Mesendoderm (in vitro differentiated cells): ENCODE measurements at regions not wholly inside any gene's neighbourhood (a gene's known extent, or its start where the extent isn't known, plus 50 kb on each side); places are given as distances from the start of the nearest gene placed in this dataset.

Source experiments
- DNase-seq: peaks from one replicate; pipeline ENCODE4 v3.0.0; 2013
- H2AK5ac ChIP-seq: 2 replicates; pipeline ENCODE4 v1.6.1; 2013; ENCODE audit warnings: low read length, inconsistent platforms
- H2BK120ac ChIP-seq: 2 replicates; pipeline ENCODE4 v1.6.1; 2013; ENCODE audit warnings: low read depth, mild to moderate bottlenecking, low read length, moderate library complexity, mixed read lengths
- H2BK15ac ChIP-seq: replicated peaks from 2 replicates; pipeline ENCODE4 v1.6.1; 2013; ENCODE audit warnings: low read depth, mild to moderate bottlenecking, moderate library complexity
- H2BK5ac ChIP-seq: 2 replicates; pipeline ENCODE4 v1.6.1; 2013; ENCODE audit warnings: low read length, inconsistent platforms
- H3K18ac ChIP-seq: 2 replicates; pipeline ENCODE4 v1.6.1; 2013; ENCODE audit warnings: mild to moderate bottlenecking, low read length, mixed read lengths
- H3K23ac ChIP-seq: one replicate; pipeline ENCODE4 v1.6.1; 2013; ENCODE audit warnings: low read length
- H3K27ac ChIP-seq: 2 replicates; pipeline ENCODE4 v1.5.1; 2013; ENCODE audit warnings: low read depth, mild to moderate bottlenecking, inconsistent platforms, low read length, moderate library complexity
- H3K27me3 ChIP-seq: 2 replicates; pipeline ENCODE4 v1.6.1; 2013; ENCODE audit warnings: low read length, control low read depth, mild to moderate bottlenecking, inconsistent platforms; ENCODE audit not compliant: insufficient read depth, poor library complexity
- H3K36me3 ChIP-seq: 2 replicates; pipeline ENCODE4 v1.6.1; 2013; ENCODE audit warnings: low read length, inconsistent platforms; ENCODE audit not compliant: control insufficient read depth, insufficient read depth
- H3K4ac ChIP-seq: one replicate; pipeline ENCODE4 v1.6.1; 2013; ENCODE audit warnings: low read depth, mild to moderate bottlenecking, low read length, moderate library complexity
- H3K4me1 ChIP-seq: 2 replicates; pipeline ENCODE4 v1.6.1; 2013; ENCODE audit warnings: low read depth, low read length, inconsistent platforms; ENCODE audit not compliant: control insufficient read depth
- H3K4me2 ChIP-seq: 2 replicates; pipeline ENCODE4 v1.6.1; 2013; ENCODE audit warnings: low read length
- H3K4me3 ChIP-seq: 2 replicates; pipeline ENCODE4 v1.5.1; 2013; ENCODE audit warnings: mild to moderate bottlenecking, low read length
- H3K56ac ChIP-seq: one replicate; pipeline ENCODE4 v1.6.1; 2013; ENCODE audit warnings: low read length
- H3K79me1 ChIP-seq: 2 replicates; pipeline ENCODE4 v1.6.1; 2013; ENCODE audit warnings: low read length, inconsistent platforms
- H3K79me2 ChIP-seq: 2 replicates; pipeline ENCODE4 v1.6.1; 2013; ENCODE audit warnings: mild to moderate bottlenecking, low read length; ENCODE audit not compliant: control insufficient read depth, insufficient read depth
- H3K9ac ChIP-seq: 2 replicates; pipeline ENCODE4 v1.6.1; 2013; ENCODE audit warnings: low read length, inconsistent platforms
- H4K5ac ChIP-seq: one replicate; pipeline ENCODE4 v1.6.1; 2013; ENCODE audit warnings: low read length
- H4K8ac ChIP-seq: one replicate; pipeline ENCODE4 v1.6.1; 2013; ENCODE audit warnings: low read depth, mild to moderate bottlenecking, control low read depth, low read length, moderate library complexity
- WGBS: extraction: QIAGEN DNeasy Blood & Tissue Kit; methylation state at CpG from one replicate; pipeline ENCODE4 v1.1.7; 2013; ENCODE audit warnings: low lambda C conversion rate, missing lambda C conversion rate; ENCODE audit not compliant: insufficient coverage; ENCODE audit errors: extremely low coverage; 5-methylcytosine and 5-hydroxymethylcytosine counted together

GRCh38 chr3:40658305-40658704, 133.5 kb downstream of the ZNF621 start:
- no peaks in the 10 kb centered on the region for H3K4me1 ChIP-seq

GRCh38 chr3:40660554-40660953, 135.8 kb downstream of the ZNF621 start:
- Histone ChIP-seq H3K27me3 (no peaks in the 10 kb centered on the region), H3K79me1 (no peaks in the 10 kb centered on the region), H2BK5ac (no peak overlapping the region), H3K27ac (no peak overlapping the region), H3K18ac (no peak overlapping the region), H3K4me1 (no peaks in the 10 kb centered on the region), H4K5ac (no peak overlapping the region), H3K79me2 (no peaks in the 10 kb centered on the region), H3K36me3 (no peaks in the 10 kb centered on the region), H3K4ac (no peak overlapping the region), H3K56ac (no peak overlapping the region), H3K4me2 (no peak overlapping the region), H3K23ac (no peak overlapping the region), H2BK15ac (no peak overlapping the region), H3K9ac (no peak overlapping the region), H4K8ac (no peak overlapping the region), H2AK5ac (no peak overlapping the region), H3K4me3 (no peak overlapping the region), H2BK120ac (no peak overlapping the region)
- DNase-seq = peak; percentile 16
- no CpG with 5 or more reads among the region's 1 CpG for WGBS

More at GRCh38 chr3:40658305-40658704, 133.5 kb downstream of the ZNF621 start:
- Histone ChIP-seq H3K79me2 (no peaks in the 10 kb centered on the region), H2BK15ac (no peak overlapping the region), H3K4ac (no peak overlapping the region), H4K5ac (no peak overlapping the region), H3K27ac (no peak overlapping the region), H4K8ac (no peak overlapping the region), H3K4me2 (no peak overlapping the region), H3K56ac (no peak overlapping the region), H3K27me3 (no peaks in the 10 kb centered on the region), H2AK5ac (no peak overlapping the region), H3K23ac (no peak overlapping the region), H2BK120ac (no peak overlapping the region), H3K79me1 (no peaks in the 10 kb centered on the region), H3K36me3 (no peaks in the 10 kb centered on the region), H2BK5ac (no peak overlapping the region), H3K18ac (no peak overlapping the region), H3K9ac (no peak overlapping the region), H3K4me3 (no peak overlapping the region)
- no peak for DNase-seq
- no CpG with 5 or more reads among the region's 5 CpGs for WGBS

GRCh38 chr3:40661284-40661683, 136.5 kb downstream of the ZNF621 start:
- no peak overlapping the region for H3K9ac ChIP-seq
- H4K5ac ChIP-seq = no peak overlapping the region
- no peaks in the 10 kb centered on the region for H3K4me1 ChIP-seq
- no peaks in the 10 kb centered on the region for H3K36me3 ChIP-seq
- H2AK5ac ChIP-seq = no peak overlapping the region
- H3K4ac ChIP-seq = no peak overlapping the region
- H3K27me3 ChIP-seq = no peaks in the 10 kb centered on the region
- H3K79me1 ChIP-seq = no peaks in the 10 kb centered on the region
- no peak overlapping the region for H2BK5ac ChIP-seq
- H3K27ac ChIP-seq = no peak overlapping the region
- no peak overlapping the region for H2BK120ac ChIP-seq
- H2BK15ac ChIP-seq = no peak overlapping the region
- WGBS = no CpG with 5 or more reads among the region's 1 CpG
- no peaks in the 10 kb centered on the region for H3K79me2 ChIP-seq
- H3K56ac ChIP-seq = no peak overlapping the region
- H4K8ac ChIP-seq = no peak overlapping the region
- DNase-seq = no peak
- H3K23ac ChIP-seq = no peak overlapping the region
- no peak overlapping the region for H3K4me3 ChIP-seq
- no peak overlapping the region for H3K18ac ChIP-seq
- H3K4me2 ChIP-seq = no peak overlapping the region

- no peak for DNase-seq
- Histone ChIP-seq H3K18ac (no peak overlapping the region), H3K4me1 (no peaks in the 10 kb centered on the region), H3K36me3 (no peaks in the 10 kb centered on the region), H3K9ac (no peak overlapping the region), H3K4me3 (no peak overlapping the region), H2BK120ac (no peak overlapping the region), H2BK5ac (no peak overlapping the region), H3K56ac (no peak overlapping the region), H3K79me1 (no peaks in the 10 kb centered on the region), H3K4ac (no peak overlapping the region), H2BK15ac (no peak overlapping the region), H3K27me3 (no peaks in the 10 kb centered on the region), H3K4me2 (no peak overlapping the region), H3K79me2 (no peaks in the 10 kb centered on the region), H4K8ac (no peak overlapping the region), H3K23ac (no peak overlapping the region), H2AK5ac (no peak overlapping the region), H4K5ac (no peak overlapping the region), H3K27ac (no peak overlapping the region)
- no CpG with 5 or more reads among the region's 6 CpGs for WGBS
These were observed 138.5 kb downstream of the ZNF621 start for GRCh38 chr3:40663280-40663679.

- no peak overlapping the region for H2BK5ac ChIP-seq
- H3K27me3 ChIP-seq = no peaks in the 10 kb centered on the region
- no peak overlapping the region for H3K18ac ChIP-seq
- no peak overlapping the region for H3K27ac ChIP-seq
- H4K5ac ChIP-seq = no peak overlapping the region
- H3K4me1 ChIP-seq = no peaks in the 10 kb centered on the region
- DNase-seq = no peak
- H3K23ac ChIP-seq = no peak overlapping the region
- no peak overlapping the region for H3K4me3 ChIP-seq
- H3K9ac ChIP-seq = no peak overlapping the region
- no CpG with 5 or more reads among the region's 5 CpGs for WGBS
- H2BK120ac ChIP-seq = no peak overlapping the region
- H4K8ac ChIP-seq = no peak overlapping the region
- no peak overlapping the region for H3K4ac ChIP-seq
- H2AK5ac ChIP-seq = no peak overlapping the region
- no peak overlapping the region for H3K4me2 ChIP-seq
- H3K79me2 ChIP-seq = no peaks in the 10 kb centered on the region
- no peak overlapping the region for H3K56ac ChIP-seq
- H2BK15ac ChIP-seq = no peak overlapping the region
- H3K79me1 ChIP-seq = no peaks in the 10 kb centered on the region
- H3K36me3 ChIP-seq = no peaks in the 10 kb centered on the region
These were observed 144.4 kb downstream of the ZNF621 start for GRCh38 chr3:40669176-40669575.

GRCh38 chr3:40672861-40673260, 148.1 kb downstream of the ZNF621 start:
- Histone ChIP-seq H4K8ac (no peak overlapping the region), H3K4me2 (no peak overlapping the region), H3K79me1 (no peaks in the 10 kb centered on the region), H3K27ac (no peak overlapping the region), H3K4ac (no peak overlapping the region), H3K56ac (no peak overlapping the region), H3K18ac (no peak overlapping the region), H2BK5ac (no peak overlapping the region), H3K23ac (no peak overlapping the region), H4K5ac (no peak overlapping the region), H2BK15ac (no peak overlapping the region), H3K9ac (no peak overlapping the region), H2AK5ac (no peak overlapping the region), H3K27me3 (no peaks in the 10 kb centered on the region), H3K79me2 (no peaks in the 10 kb centered on the region), H3K4me3 (no peak overlapping the region), H3K4me1 (no peaks in the 10 kb centered on the region), H2BK120ac (no peak overlapping the region), H3K36me3 (no peaks in the 10 kb centered on the region)
- WGBS = no CpG with 5 or more reads among the region's 1 CpG
- DNase-seq = no peak
